Gastrocnemius medialis (tissue), 4 donors: ENCODE measurements at regions not wholly inside any gene's neighbourhood (a gene's known extent, or its start where the extent isn't known, plus 50 kb on each side); places are given as distances from the start of the nearest gene placed in this dataset.
"Not testable (repeated sequence)": the region's sequence is repeated elsewhere in the genome, so short reads cannot be mapped to it uniquely, and the experiment has no call there.

ENCODE experiments used
- ATAC-seq, 2 donors: fragments of 150-250 bp; one replicate each; pipeline ENCODE4 v1.9.1; 2016
- DNase-seq, 2 donors: peaks; one replicate each; pipeline ENCODE4 v3.0.0-alpha.2; 2019
- H3K27ac ChIP-seq, 4 donors: fragments of 200-600 bp; sonication (generic); 1 replicate in 1 of 4; 2 replicates in 3 of 4; pipeline ENCODE4 v1.5.1; 2016 to 2018; ENCODE audit warnings: mild to moderate bottlenecking in 2 of 4, moderate library complexity in 1 of 4
- H3K27me3 ChIP-seq, 3 donors: fragments of 200-600 bp; sonication (generic) in 2 of 3; 1 replicate in 1 of 3; 2 replicates in 2 of 3; pipeline versions ENCODE4 v1.5.1 to v1.6.0; 2016 to 2019; ENCODE audit warnings: mild to moderate bottlenecking in 1 of 3, moderate library complexity in 1 of 3
- H3K36me3 ChIP-seq, 2 donors: fragments of 200-600 bp; sonication (generic) in 1 of 2; one replicate each; pipeline ENCODE4 v1.5.1; 2017 to 2018
- H3K4me1 ChIP-seq, 2 donors: fragments of 200-600 bp; sonication (generic) in 1 of 2; one replicate each; pipeline ENCODE4 v1.5.1; 2016 to 2017; ENCODE audit warnings: mild to moderate bottlenecking in 2 of 2
- H3K4me3 ChIP-seq, 4 donors: fragments of 200-600 bp; sonication (generic) in 3 of 4; 1 replicate in 1 of 4; 2 replicates in 3 of 4; pipeline ENCODE4 v1.5.1; 2016 to 2019; ENCODE audit warnings: mild to moderate bottlenecking in 2 of 4
- H3K9me3 ChIP-seq, 3 donors: fragments of 200-600 bp; sonication (generic) in 2 of 3; 1 replicate in 1 of 3; 2 replicates in 2 of 3; pipeline ENCODE4 v1.5.1; 2016 to 2019
- POLR2A ChIP-seq, 2 donors: fragments of 450-650 bp; IDR thresholded peaks; one replicate each; pipeline ENCODE4 v1.6.1; 2017; ENCODE audit warnings: antibody characterized with exemption in 2 of 2, mild to moderate bottlenecking in 2 of 2, moderate library complexity in 2 of 2
- in situ Hi-C, 4 donors: fragments of 200-750 bp; cut with MboI; loops; one replicate each; pipeline versions ENCODE4 v1.15.0 to v1.8.0; 2017; ENCODE audit warnings: low sequenced_read_pairs in 4 of 4
- intact Hi-C: fragments of 100-400 bp; cut with DNase I; formaldehyde crosslinking; loops from one replicate; pipeline ENCODE4 v1.15.1; 2023; ENCODE audit warnings: low total_unique reads
- TF ChIP-seq, protein P1 (sequence below), 5 experiments: fragments of 450-650 bp in 3 of 5; fragments of 200-600 bp in 2 of 5; sonication (generic) in 2 of 5; IDR thresholded peaks in 4 of 5; conservative IDR thresholded peaks in 1 of 5; 1 replicate in 4 of 5; 2 replicates in 1 of 5; pipeline ENCODE4 v1.5.1; 2016 to 2019; ENCODE audit warnings: antibody characterized with exemption in 5 of 5, mild to moderate bottlenecking in 3 of 5, moderate library complexity in 3 of 5

DNA sequence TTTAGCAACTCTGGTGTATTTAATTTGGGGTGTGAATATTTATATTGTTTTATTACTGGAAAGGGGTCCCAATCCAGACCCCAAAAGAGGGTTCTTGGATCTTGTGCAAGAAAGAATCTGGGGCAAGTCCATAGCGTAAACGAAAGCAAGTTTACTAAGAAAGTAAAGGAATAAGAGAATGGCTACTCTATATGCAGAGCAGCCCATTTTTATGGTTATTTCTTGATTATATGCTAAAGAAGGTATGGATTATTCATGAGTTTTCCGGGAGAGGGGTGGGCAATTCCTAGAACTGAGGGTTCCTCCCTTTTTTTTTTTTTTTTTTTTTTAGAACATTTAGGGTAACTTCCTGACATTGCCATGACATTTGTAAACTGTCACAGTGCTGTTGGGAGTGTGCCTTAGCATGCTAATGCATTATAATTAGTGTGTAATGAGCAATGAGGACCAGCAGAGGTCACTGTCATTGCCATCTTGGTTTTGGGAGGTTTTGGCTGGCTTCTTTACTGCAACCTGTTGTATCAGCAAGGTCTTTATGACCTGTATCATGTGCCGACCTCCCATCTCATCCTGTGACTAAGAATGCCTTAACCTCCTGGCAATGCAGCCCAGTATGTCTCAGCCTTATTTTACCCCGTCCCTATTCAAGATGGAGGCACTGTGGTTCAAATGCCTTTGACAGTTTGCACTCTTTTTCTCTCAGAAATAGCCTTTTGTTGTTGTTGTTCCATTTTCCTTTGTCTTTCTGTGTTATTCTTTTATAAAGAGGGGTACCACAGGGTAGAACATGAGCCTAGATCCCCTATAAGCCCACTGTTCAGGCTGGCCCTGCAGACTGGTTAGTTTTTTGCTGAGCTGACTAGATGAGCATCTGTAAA is 75.5 kb upstream of the DCD start:
- no peak overlapping the region for H3K4me3 ChIP-seq
- ATAC-seq = no peak
- DNase-seq = no peak
- intact Hi-C loops = no loop called here
- TF ChIP-seq POLR2A (IDR thresholded peaks at IDR 0.05) = no peak
- TF ChIP-seq, protein P1, sequence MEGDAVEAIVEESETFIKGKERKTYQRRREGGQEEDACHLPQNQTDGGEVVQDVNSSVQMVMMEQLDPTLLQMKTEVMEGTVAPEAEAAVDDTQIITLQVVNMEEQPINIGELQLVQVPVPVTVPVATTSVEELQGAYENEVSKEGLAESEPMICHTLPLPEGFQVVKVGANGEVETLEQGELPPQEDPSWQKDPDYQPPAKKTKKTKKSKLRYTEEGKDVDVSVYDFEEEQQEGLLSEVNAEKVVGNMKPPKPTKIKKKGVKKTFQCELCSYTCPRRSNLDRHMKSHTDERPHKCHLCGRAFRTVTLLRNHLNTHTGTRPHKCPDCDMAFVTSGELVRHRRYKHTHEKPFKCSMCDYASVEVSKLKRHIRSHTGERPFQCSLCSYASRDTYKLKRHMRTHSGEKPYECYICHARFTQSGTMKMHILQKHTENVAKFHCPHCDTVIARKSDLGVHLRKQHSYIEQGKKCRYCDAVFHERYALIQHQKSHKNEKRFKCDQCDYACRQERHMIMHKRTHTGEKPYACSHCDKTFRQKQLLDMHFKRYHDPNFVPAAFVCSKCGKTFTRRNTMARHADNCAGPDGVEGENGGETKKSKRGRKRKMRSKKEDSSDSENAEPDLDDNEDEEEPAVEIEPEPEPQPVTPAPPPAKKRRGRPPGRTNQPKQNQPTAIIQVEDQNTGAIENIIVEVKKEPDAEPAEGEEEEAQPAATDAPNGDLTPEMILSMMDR (IDR thresholded peaks at IDR 0.05 in 4 of 5, conservative IDR thresholded peaks at IDR 0.05 in 1 of 5) = peak in 1 of 5 experiments; percentile 20
- H3K36me3 ChIP-seq = no peaks in the 10 kb centered on the region
- in situ Hi-C loops = no loop called here
- no peak overlapping the region for H3K27ac ChIP-seq
- peaks cover 0 to 2% (median 0%) of the 10 kb centered on the region in 3 donors for H3K27me3 ChIP-seq
- H3K4me1 ChIP-seq = no peaks in the 10 kb centered on the region
- H3K9me3 ChIP-seq = no peaks in the 10 kb centered on the region

DNA sequence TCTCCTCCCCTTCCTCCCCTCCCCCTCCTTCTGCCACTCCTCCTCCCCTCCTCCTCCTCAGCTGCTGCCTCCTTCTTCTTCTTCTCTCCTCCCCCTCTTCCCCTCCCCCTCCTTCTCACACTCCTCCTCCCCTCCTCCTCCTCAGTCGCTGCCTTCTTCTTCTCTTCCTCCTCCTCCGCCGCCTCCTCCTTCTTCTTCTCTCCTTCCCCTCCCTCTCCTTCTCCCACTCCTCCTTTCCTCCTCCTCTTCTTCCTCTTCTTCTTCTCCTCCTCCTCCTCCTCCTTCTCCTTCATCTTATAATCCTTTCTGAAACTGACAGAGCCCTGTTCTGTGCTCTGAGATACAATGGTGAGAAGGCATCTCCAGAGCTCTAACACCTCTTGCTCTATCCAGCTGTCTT is 73.1 kb upstream of the DCD start:
- Histone ChIP-seq H3K4me3 (no peak overlapping the region), H3K36me3 (no peaks in the 10 kb centered on the region), H3K27ac (no peak overlapping the region), H3K4me1 (no peaks in the 10 kb centered on the region), H3K27me3 (peaks cover 0 to 2% (median 0%) of the 10 kb centered on the region in 3 donors), H3K9me3 (no peaks in the 10 kb centered on the region)
- in situ Hi-C loops = no loop called here
- intact Hi-C loops = no loop called here
- no peak for TF ChIP-seq POLR2A (IDR thresholded peaks at IDR 0.05)
- TF ChIP-seq, protein P1 (IDR thresholded peaks at IDR 0.05 in 4 of 5, conservative IDR thresholded peaks at IDR 0.05 in 1 of 5) = no peak
- ATAC-seq (no peak), DNase-seq (no peak)

DNA sequence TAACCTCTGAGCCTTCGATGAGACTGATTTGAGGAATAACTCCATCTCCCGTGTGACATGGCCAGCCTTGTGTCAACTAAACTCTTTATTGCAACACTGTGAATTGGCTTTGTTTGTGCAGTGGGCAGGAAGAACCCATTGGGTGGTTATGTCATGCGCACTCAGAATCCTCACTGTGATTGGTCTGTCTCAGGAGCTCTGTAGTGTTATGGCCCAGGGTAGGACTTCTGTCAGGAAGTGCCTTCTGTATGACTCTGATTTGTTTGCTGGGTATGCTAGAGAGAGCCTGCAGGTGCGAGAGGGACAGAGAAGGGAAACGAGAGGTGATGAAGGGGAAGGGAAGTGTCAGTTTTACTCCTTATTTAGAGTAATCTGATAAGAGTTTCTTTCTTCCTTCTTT is 71.5 kb upstream of the DCD start:
- intact Hi-C loops (no loop called here), in situ Hi-C loops (no loop called here)
- TF ChIP-seq, protein P1 (IDR thresholded peaks at IDR 0.05 in 4 of 5, conservative IDR thresholded peaks at IDR 0.05 in 1 of 5) = no peak
- no peak for TF ChIP-seq POLR2A (IDR thresholded peaks at IDR 0.05)
- no peak overlapping the region for H3K4me3 ChIP-seq
- peaks cover 0 to 2% (median 0%) of the 10 kb centered on the region in 3 donors for H3K27me3 ChIP-seq
- no peaks in the 10 kb centered on the region for H3K4me1 ChIP-seq
- no peak for DNase-seq
- H3K9me3 ChIP-seq = no peaks in the 10 kb centered on the region
- ATAC-seq = no peak
- no peaks in the 10 kb centered on the region for H3K36me3 ChIP-seq
- H3K27ac ChIP-seq = no peak overlapping the region

DNA sequence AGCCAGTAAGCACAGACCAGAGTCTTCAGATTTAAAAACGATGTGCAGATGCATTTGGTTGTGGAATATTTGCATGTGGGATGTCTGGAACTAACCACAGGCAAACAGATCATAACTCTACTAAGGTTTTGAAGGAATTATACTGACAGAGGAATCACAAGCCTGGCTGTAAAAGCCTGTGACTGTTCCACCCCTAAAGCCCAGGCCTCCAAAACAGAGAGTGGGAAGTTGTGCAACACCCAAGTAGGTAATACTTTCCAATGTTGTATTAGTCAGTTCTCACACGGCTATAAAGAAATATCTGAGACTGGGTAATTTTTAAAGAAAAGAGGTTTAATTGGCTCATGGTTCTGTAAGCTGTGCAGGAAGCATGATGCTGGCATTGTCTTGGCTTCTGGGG is 68.1 kb upstream of the DCD start:
- no peak for TF ChIP-seq POLR2A (IDR thresholded peaks at IDR 0.05)
- TF ChIP-seq, protein P1 (IDR thresholded peaks at IDR 0.05 in 4 of 5, conservative IDR thresholded peaks at IDR 0.05 in 1 of 5) = no peak
- no peak overlapping the region for H3K27ac ChIP-seq
- intact Hi-C loops = no loop called here
- ATAC-seq (no peak), DNase-seq (no peak)
- H3K4me3 ChIP-seq = no peak overlapping the region
- no peaks in the 10 kb centered on the region for H3K36me3 ChIP-seq
- H3K4me1 ChIP-seq = no peaks in the 10 kb centered on the region
- in situ Hi-C loops = no loop called here
- no peaks in the 10 kb centered on the region for H3K9me3 ChIP-seq
- H3K27me3 ChIP-seq = peaks cover 0 to 2% (median 0%) of the 10 kb centered on the region in 3 donors

DNA sequence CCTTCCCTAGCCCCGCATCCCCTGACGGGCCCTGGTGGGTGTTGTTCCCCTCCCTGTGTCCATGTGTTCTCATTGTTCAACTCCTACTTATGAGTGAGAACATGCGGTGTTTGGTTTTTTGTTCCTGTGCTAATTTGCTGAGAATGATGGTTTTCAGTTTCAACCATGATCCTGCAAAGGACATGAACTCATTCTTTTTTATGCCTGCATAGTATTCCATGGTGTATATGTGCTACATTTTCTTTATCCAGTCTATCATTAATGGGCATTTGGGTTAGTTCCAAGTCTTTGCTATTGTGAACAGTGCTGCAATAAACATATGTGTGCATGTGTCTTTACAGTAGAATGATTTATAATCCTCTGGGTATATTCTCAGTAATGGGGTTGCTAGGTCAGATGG is 65.7 kb upstream of the DCD start:
- DNase-seq, H3K36me3 ChIP-seq, in situ Hi-C loops, H3K4me1 ChIP-seq, H3K27ac ChIP-seq, ATAC-seq, H3K4me3 ChIP-seq, intact Hi-C loops, H3K27me3 ChIP-seq, H3K9me3 ChIP-seq: not testable (repeated sequence)
